HEK293 (cell line): ENCODE measurements at regions not wholly inside any gene's neighbourhood (a gene's known extent, or its start where the extent isn't known, plus 50 kb on each side); places are given as distances from the start of the nearest gene placed in this dataset.

ENCODE experiments used
- SP2 ChIP-seq: fragments of 450-650 bp; formaldehyde crosslinking; IDR thresholded peaks from 2 replicates; pipeline ENCODE4 v1.5.1; 2016; ENCODE audit warnings: missing biosample characterization, missing genetic modification characterization
- ZNF274 ChIP-seq, 2 experiments: fragments of 200-500 bp in 1 of 2; fragments of 450-650 bp in 1 of 2; sonication (Bioruptor generic) in 1 of 2; formaldehyde crosslinking in 1 of 2; IDR thresholded peaks; 2 replicates each; pipeline versions ENCODE4 v1.5.1 to v1.6.1; 2014 to 2016; ENCODE audit warnings: borderline replicate concordance in 1 of 2, inconsistent platforms in 1 of 2, low read length in 1 of 2, missing biosample characterization in 1 of 2, missing genetic modification characterization in 1 of 2
- ZNF302 ChIP-seq: fragments of 450-650 bp; formaldehyde crosslinking; IDR thresholded peaks from 2 replicates; pipeline ENCODE4 v1.5.1; 2016; ENCODE audit warnings: missing biosample characterization, missing genetic modification characterization, low read depth
- TF ChIP-seq, protein P1 (sequence below): fragments of 450-650 bp; formaldehyde crosslinking; IDR thresholded peaks from 2 replicates; pipeline ENCODE4 v1.5.1; 2016; ENCODE audit warnings: missing biosample characterization, missing genetic modification characterization
- TF ChIP-seq, protein P2 (sequence below): fragments of 450-650 bp; IDR thresholded peaks from 2 replicates; pipeline ENCODE4 v1.5.1; 2018; ENCODE audit warnings: missing biosample characterization, mild to moderate bottlenecking, missing genetic modification characterization

DNA sequence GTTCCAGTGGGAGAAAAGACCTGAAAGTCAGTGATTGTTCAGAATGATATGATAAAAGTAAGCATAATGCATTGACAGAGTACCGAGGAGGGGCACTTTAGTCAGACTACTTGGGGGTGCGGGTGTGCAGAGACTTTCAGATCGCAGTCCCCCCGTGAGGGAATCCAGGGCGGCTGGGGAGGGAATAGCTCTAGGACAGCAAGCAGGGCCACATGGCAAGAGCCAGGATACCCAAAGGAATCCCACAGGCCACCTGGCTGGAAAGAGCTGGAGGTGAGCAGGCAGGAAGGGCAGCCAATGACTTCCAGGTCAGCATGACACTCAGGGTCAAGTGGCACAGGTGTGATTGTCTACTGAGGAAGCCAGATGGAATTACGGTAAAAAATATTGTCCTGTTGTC lies 157.5 kb downstream of the CYP26B1 start:
- TF ChIP-seq SP2 (tag by site-specific recombination) (no peak), ZNF274 (IDR thresholded peaks at IDR 0.05; ENCODE audit: low read length) (no peak), ZNF274 (tag by site-specific recombination; IDR thresholded peaks at IDR 0.05; ENCODE audit: borderline replicate concordance) (no peak), ZNF302 (no peak)
- TF ChIP-seq, protein P1, sequence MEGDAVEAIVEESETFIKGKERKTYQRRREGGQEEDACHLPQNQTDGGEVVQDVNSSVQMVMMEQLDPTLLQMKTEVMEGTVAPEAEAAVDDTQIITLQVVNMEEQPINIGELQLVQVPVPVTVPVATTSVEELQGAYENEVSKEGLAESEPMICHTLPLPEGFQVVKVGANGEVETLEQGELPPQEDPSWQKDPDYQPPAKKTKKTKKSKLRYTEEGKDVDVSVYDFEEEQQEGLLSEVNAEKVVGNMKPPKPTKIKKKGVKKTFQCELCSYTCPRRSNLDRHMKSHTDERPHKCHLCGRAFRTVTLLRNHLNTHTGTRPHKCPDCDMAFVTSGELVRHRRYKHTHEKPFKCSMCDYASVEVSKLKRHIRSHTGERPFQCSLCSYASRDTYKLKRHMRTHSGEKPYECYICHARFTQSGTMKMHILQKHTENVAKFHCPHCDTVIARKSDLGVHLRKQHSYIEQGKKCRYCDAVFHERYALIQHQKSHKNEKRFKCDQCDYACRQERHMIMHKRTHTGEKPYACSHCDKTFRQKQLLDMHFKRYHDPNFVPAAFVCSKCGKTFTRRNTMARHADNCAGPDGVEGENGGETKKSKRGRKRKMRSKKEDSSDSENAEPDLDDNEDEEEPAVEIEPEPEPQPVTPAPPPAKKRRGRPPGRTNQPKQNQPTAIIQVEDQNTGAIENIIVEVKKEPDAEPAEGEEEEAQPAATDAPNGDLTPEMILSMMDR (tag by site-specific recombination): no peak
- TF ChIP-seq, protein P2, sequence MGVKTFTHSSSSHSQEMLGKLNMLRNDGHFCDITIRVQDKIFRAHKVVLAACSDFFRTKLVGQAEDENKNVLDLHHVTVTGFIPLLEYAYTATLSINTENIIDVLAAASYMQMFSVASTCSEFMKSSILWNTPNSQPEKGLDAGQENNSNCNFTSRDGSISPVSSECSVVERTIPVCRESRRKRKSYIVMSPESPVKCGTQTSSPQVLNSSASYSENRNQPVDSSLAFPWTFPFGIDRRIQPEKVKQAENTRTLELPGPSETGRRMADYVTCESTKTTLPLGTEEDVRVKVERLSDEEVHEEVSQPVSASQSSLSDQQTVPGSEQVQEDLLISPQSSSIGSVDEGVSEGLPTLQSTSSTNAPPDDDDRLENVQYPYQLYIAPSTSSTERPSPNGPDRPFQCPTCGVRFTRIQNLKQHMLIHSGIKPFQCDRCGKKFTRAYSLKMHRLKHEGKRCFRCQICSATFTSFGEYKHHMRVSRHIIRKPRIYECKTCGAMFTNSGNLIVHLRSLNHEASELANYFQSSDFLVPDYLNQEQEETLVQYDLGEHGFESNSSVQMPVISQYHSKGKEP (tag by site-specific recombination): no peak
